ENCODE measurements at regions not wholly inside any gene's neighbourhood (a gene's known extent, or its start where the extent isn't known, plus 50 kb on each side); places are given as distances from the start of the nearest gene placed in this dataset.

DNA sequence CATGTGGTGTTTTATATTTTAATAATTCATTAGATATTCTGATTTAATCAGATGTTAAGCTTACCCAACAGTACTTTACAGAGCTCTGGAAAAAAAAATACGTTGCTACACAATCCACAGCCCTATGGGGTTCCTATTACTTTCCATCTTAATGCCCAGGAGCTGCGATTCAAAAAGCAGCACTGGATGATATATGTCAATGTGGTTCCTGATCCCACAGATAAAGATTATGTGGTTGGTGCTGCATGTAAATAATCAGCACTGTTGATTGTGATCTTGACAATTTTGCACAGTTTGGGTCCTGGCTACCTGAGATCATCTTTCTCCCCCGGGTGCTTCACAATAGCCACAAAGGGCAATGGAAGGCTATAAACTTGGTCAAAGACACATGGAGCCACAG, 72.7 kb upstream of the DCLK2 start:
- Mint-ChIP-seq H3K27me3 (ENCODE audit: unreplicated experiment) (no peaks in the 10 kb centered on the region), H3K9me3 (ENCODE audit: low read depth, unreplicated experiment) (no peaks in the 10 kb centered on the region), H3K4me1 (ENCODE audit: low read depth, unreplicated experiment) (no peaks in the 10 kb centered on the region), H3K4me3 (ENCODE audit: low read depth, unreplicated experiment) (no peak overlapping the region), H3K27ac (ENCODE audit: unreplicated experiment) (no peak overlapping the region), H3K36me3 (ENCODE audit: insufficient read depth, unreplicated experiment) (no peaks in the 10 kb centered on the region)
- BruUV-seq (replicated peaks), result no TSS peak
- intact Hi-C loops (cut with micrococcal nuclease; ENCODE audit: unreplicated experiment), result no loop called here
- TF ChIP-seq, protein P1, sequence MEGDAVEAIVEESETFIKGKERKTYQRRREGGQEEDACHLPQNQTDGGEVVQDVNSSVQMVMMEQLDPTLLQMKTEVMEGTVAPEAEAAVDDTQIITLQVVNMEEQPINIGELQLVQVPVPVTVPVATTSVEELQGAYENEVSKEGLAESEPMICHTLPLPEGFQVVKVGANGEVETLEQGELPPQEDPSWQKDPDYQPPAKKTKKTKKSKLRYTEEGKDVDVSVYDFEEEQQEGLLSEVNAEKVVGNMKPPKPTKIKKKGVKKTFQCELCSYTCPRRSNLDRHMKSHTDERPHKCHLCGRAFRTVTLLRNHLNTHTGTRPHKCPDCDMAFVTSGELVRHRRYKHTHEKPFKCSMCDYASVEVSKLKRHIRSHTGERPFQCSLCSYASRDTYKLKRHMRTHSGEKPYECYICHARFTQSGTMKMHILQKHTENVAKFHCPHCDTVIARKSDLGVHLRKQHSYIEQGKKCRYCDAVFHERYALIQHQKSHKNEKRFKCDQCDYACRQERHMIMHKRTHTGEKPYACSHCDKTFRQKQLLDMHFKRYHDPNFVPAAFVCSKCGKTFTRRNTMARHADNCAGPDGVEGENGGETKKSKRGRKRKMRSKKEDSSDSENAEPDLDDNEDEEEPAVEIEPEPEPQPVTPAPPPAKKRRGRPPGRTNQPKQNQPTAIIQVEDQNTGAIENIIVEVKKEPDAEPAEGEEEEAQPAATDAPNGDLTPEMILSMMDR (IDR thresholded peaks at IDR 0.05; ENCODE audit: unreplicated experiment), result no peak
- CTCF ChIA-PET, result no interaction called here
- DNase-seq, result no peak

DNA sequence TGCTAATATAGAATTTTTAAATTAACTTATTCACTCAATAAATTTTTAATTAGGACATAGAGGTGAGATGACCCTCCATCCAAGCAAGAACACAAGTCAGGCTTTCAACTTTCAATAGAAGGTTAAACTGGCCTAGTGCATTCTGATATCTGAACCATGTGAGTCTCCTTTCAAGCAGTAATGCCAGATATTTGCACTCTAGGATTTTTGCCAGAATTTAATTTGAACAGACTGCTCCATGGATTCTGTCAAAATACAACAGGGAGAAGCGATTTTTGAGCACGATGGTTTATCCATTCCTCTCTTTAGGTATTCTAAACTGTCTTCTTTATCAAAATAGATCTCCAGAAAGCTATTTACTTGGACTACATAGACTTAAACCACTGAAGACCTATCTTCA, 72.0 kb upstream of the DCLK2 start:
- no peak overlapping the region for H3K4me3 Mint-ChIP-seq (ENCODE audit: low read depth, unreplicated experiment)
- CTCF ChIA-PET, result interaction anchor here (0.5 kb wide), 1 partner anchor 876 kb away, joined by 3 read pairs; no protein-coding TSS in a partner anchor
- intact Hi-C loops (cut with micrococcal nuclease; ENCODE audit: unreplicated experiment), result loop anchor here (2.0 kb wide), 1 partner anchor 47 kb away; no protein-coding TSS in a partner anchor
- no peaks in the 10 kb centered on the region for H3K4me1 Mint-ChIP-seq (ENCODE audit: low read depth, unreplicated experiment)
- TF ChIP-seq, protein P1 (IDR thresholded peaks at IDR 0.05; ENCODE audit: unreplicated experiment), result no peak
- H3K36me3 Mint-ChIP-seq (ENCODE audit: insufficient read depth, unreplicated experiment), result no peaks in the 10 kb centered on the region
- no peak for DNase-seq
- no TSS peak for BruUV-seq (replicated peaks)
- H3K27me3 Mint-ChIP-seq (ENCODE audit: unreplicated experiment), result no peaks in the 10 kb centered on the region
- H3K9me3 Mint-ChIP-seq (ENCODE audit: low read depth, unreplicated experiment), result no peaks in the 10 kb centered on the region
- H3K27ac Mint-ChIP-seq (ENCODE audit: unreplicated experiment), result no peak overlapping the region

DNA sequence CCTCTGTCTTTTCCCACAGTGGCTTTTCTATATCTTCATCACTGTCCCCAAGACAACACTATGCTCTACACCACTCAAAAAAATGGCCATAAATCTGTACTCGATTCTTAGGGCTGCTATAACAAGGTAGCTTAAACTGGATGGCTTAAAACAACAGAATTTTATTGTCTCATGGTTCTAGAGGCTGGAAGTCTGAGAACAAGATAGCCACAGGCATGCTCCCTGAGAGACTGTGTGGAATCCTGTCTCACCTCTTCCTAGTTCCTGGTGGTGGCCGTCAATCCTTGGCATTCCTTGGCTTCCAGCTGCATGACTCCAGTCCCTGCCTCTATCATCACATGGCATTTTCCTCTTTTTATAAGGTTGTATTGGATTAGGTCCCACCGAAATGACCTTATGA, 70.7 kb upstream of the DCLK2 start:
- Mint-ChIP-seq H3K27ac (ENCODE audit: unreplicated experiment) (no peak overlapping the region), H3K4me1 (ENCODE audit: low read depth, unreplicated experiment) (no peaks in the 10 kb centered on the region), H3K9me3 (ENCODE audit: low read depth, unreplicated experiment) (no peaks in the 10 kb centered on the region), H3K4me3 (ENCODE audit: low read depth, unreplicated experiment) (no peak overlapping the region), H3K36me3 (ENCODE audit: insufficient read depth, unreplicated experiment) (no peaks in the 10 kb centered on the region), H3K27me3 (ENCODE audit: unreplicated experiment) (no peaks in the 10 kb centered on the region)
- DNase-seq, result no peak
- CTCF ChIA-PET, result interaction anchor here (0.6 to 1.3 kb wide), 3 partner anchors 12 to 237 kb away, joined by 3 to 4 read pairs (median 4); no protein-coding TSS in a partner anchor
- BruUV-seq (replicated peaks), result no TSS peak
- TF ChIP-seq, protein P1 (IDR thresholded peaks at IDR 0.05; ENCODE audit: unreplicated experiment), result no peak
- intact Hi-C loops (cut with micrococcal nuclease; ENCODE audit: unreplicated experiment), result loop anchor here (2.0 kb wide), 1 partner anchor 45 kb away; no protein-coding TSS in a partner anchor

DNA sequence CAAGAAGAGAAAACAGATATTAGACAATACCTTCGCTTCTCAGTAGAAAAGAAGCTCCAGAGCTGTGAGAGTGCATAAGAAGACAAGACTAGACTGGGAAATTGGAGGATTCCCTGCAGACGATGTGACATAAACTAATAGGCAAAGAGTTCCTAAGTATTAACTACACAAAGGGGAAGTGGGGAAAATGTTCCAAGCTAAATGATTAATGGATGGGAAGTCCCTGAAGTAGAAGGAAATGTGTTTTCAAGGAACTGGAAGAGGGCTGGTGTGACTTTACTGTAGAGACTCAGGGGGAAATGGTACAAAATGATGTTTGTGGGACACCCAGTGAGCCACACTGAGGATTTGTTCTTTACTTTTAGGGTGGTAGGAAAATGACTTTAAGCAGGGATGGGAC, 69.7 kb upstream of the DCLK2 start:
- Mint-ChIP-seq H3K4me1 (ENCODE audit: low read depth, unreplicated experiment) (no peaks in the 10 kb centered on the region), H3K9me3 (ENCODE audit: low read depth, unreplicated experiment) (no peaks in the 10 kb centered on the region), H3K36me3 (ENCODE audit: insufficient read depth, unreplicated experiment) (no peaks in the 10 kb centered on the region), H3K4me3 (ENCODE audit: low read depth, unreplicated experiment) (no peak overlapping the region), H3K27ac (ENCODE audit: unreplicated experiment) (no peak overlapping the region), H3K27me3 (ENCODE audit: unreplicated experiment) (no peaks in the 10 kb centered on the region)
- no peak for DNase-seq
- intact Hi-C loops (cut with micrococcal nuclease; ENCODE audit: unreplicated experiment), result no loop called here
- BruUV-seq (replicated peaks), result no TSS peak
- TF ChIP-seq, protein P1 (IDR thresholded peaks at IDR 0.05; ENCODE audit: unreplicated experiment), result no peak
- CTCF ChIA-PET, result interaction anchor here (1.3 kb wide), 1 partner anchor 236 kb away, joined by 4 read pairs; no protein-coding TSS in a partner anchor

Measured in Calu3 (cell line).